ENCODE measurements at regions not wholly inside any gene's neighbourhood (a gene's known extent, or its start where the extent isn't known, plus 50 kb on each side); places are given as distances from the start of the nearest gene placed in this dataset.

GRCh38 chr9:115598751-115599150 lies 480.8 kb upstream of the TNC start:
- no peak overlapping the region for H3K27ac Mint-ChIP-seq
- no peaks in the 10 kb centered on the region for H3K9me3 Mint-ChIP-seq
- H3K4me3 Mint-ChIP-seq (ENCODE audit: low read depth) = no peak overlapping the region
- no peaks in the 10 kb centered on the region for H3K36me3 Mint-ChIP-seq (ENCODE audit: low read depth)
- DNase-seq (ENCODE audit: low spot score) = no peak
- H3K27me3 Mint-ChIP-seq (ENCODE audit: low read depth) = peaks cover 8% of the 10 kb centered on the region
- H3K4me1 Mint-ChIP-seq (ENCODE audit: low read depth) = no peaks in the 10 kb centered on the region
- intact Hi-C loops (cut with micrococcal nuclease) = loop anchor here (10.0 kb wide), 2 partner anchors 896 to 976 kb away; no protein-coding TSS in a partner anchor

GRCh38 chr9:115599898-115600297 lies 481.9 kb upstream of the TNC start:
- intact Hi-C loops (cut with micrococcal nuclease) = loop anchor here (10.0 kb wide), 2 partner anchors 895 to 975 kb away; no protein-coding TSS in a partner anchor

DNA sequence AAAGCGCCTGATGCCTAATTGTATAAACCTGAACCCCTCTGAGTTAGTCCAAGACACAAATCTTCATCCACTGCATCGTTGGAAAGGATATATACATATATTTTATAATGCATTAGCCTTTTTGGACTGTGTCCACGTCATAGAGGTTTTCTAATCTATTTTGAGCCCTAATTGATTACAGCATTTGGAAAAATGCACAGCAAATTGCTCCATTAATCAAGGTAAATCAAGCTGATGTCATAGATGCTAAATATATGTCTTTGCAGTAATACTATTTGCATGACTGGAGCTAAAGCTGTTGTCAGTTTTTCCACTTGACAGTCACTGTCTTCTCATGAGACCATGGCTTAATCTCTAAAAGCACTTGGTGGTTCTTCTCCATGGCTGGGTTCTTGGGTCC lies 483.5 kb upstream of the TNC start:
- DNase-seq (ENCODE audit: low spot score) = no peak
- peaks cover 3% of the 10 kb centered on the region for H3K27me3 Mint-ChIP-seq (ENCODE audit: low read depth)
- intact Hi-C loops (cut with micrococcal nuclease) = no loop called here
- H3K27ac Mint-ChIP-seq = no peak overlapping the region
- no peaks in the 10 kb centered on the region for H3K36me3 Mint-ChIP-seq (ENCODE audit: low read depth)
- H3K9me3 Mint-ChIP-seq = no peaks in the 10 kb centered on the region
- H3K4me1 Mint-ChIP-seq (ENCODE audit: low read depth) = no peaks in the 10 kb centered on the region
- no peak overlapping the region for H3K4me3 Mint-ChIP-seq (ENCODE audit: low read depth)

More at GRCh38 chr9:115599898-115600297, 481.9 kb upstream of the TNC start:
- Mint-ChIP-seq H3K27ac (no peak overlapping the region), H3K36me3 (ENCODE audit: low read depth) (no peaks in the 10 kb centered on the region), H3K27me3 (ENCODE audit: low read depth) (peaks cover 5% of the 10 kb centered on the region), H3K9me3 (no peaks in the 10 kb centered on the region), H3K4me1 (ENCODE audit: low read depth) (no peaks in the 10 kb centered on the region), H3K4me3 (ENCODE audit: low read depth) (no peak overlapping the region)
- no peak for DNase-seq (ENCODE audit: low spot score)

DNA sequence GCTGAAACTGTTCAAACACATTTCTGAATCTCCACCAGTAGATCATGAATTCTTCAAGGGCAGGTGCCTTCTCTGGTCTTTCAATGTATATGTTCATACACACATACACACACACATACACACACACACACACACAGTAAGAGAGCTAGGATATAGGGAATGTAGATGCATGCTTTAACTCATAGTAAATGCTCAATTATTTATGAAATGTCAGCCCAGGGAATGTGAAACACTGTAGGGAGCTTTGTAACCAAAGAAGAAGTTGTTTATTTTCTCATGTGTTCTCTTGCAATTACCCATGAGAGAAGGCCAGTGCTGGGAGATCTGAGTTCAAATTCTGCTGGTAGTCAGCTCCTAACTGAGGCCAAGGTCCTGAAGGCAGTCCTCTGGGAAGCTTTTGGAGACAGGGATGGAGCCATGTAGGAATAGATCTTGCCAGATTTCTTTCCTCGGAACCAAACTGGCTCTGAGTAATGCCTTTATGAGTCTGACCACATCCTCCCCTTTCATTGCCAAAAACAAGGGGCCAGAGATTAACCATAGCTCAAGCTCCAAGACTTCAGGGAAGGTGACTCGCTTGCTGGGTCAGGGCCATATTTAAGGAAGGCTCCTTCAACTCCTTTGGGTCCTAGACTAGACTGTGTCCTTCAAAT lies 487.0 kb upstream of the TNC start:
- H3K27ac Mint-ChIP-seq = no peak overlapping the region
- intact Hi-C loops (cut with micrococcal nuclease) = no loop called here
- H3K4me1 Mint-ChIP-seq (ENCODE audit: low read depth) = no peaks in the 10 kb centered on the region
- no peaks in the 10 kb centered on the region for H3K27me3 Mint-ChIP-seq (ENCODE audit: low read depth)
- H3K9me3 Mint-ChIP-seq = no peaks in the 10 kb centered on the region
- H3K4me3 Mint-ChIP-seq (ENCODE audit: low read depth) = no peak overlapping the region
- no peak for DNase-seq (ENCODE audit: low spot score)
- H3K36me3 Mint-ChIP-seq (ENCODE audit: low read depth) = no peaks in the 10 kb centered on the region

DNA sequence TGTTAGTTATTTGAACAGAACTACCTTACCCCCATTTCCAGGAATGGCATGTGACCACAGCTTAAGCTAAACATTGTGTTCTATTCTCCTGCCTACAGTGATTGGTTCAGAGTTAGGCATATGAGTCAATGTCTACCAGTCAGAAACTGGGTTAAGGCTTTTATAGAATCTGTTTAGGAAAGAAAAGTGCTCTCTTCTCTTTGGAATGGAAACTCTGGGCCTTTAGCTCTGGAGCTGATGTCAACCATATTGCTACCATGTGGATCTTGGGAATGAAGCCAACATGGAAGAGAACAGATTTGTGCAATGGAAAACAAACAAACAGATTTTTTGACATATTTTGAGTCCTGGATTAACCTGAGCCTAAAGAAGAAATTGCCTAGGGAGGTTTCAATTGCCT lies 488.9 kb upstream of the TNC start:
- no peak overlapping the region for H3K27ac Mint-ChIP-seq
- no peaks in the 10 kb centered on the region for H3K4me1 Mint-ChIP-seq (ENCODE audit: low read depth)
- no peaks in the 10 kb centered on the region for H3K36me3 Mint-ChIP-seq (ENCODE audit: low read depth)
- no peak for DNase-seq (ENCODE audit: low spot score)
- intact Hi-C loops (cut with micrococcal nuclease) = no loop called here
- no peaks in the 10 kb centered on the region for H3K27me3 Mint-ChIP-seq (ENCODE audit: low read depth)
- H3K9me3 Mint-ChIP-seq = no peaks in the 10 kb centered on the region
- no peak overlapping the region for H3K4me3 Mint-ChIP-seq (ENCODE audit: low read depth)

- Mint-ChIP-seq H3K27ac (no peak overlapping the region), H3K4me3 (ENCODE audit: low read depth) (no peak overlapping the region), H3K27me3 (ENCODE audit: low read depth) (no peaks in the 10 kb centered on the region), H3K4me1 (ENCODE audit: low read depth) (no peaks in the 10 kb centered on the region), H3K36me3 (ENCODE audit: low read depth) (no peaks in the 10 kb centered on the region), H3K9me3 (no peaks in the 10 kb centered on the region)
- intact Hi-C loops (cut with micrococcal nuclease) = no loop called here
- DNase-seq (ENCODE audit: low spot score) = no peak
Measured at GRCh38 chr9:115614326-115614999, 496.5 kb upstream of the TNC start.

- intact Hi-C loops (cut with micrococcal nuclease) = no loop called here
- no peaks in the 10 kb centered on the region for H3K4me1 Mint-ChIP-seq (ENCODE audit: low read depth)
- no peak overlapping the region for H3K27ac Mint-ChIP-seq
Measured at GRCh38 chr9:115615000-115615401, 497.0 kb upstream of the TNC start.

GRCh38 chr9:115615821-115616665 lies 498.1 kb upstream of the TNC start:
- Mint-ChIP-seq H3K27me3 (ENCODE audit: low read depth) (no peaks in the 10 kb centered on the region), H3K4me1 (ENCODE audit: low read depth) (no peaks in the 10 kb centered on the region), H3K36me3 (ENCODE audit: low read depth) (no peaks in the 10 kb centered on the region), H3K27ac (no peak overlapping the region), H3K9me3 (peaks cover 1% of the 10 kb centered on the region), H3K4me3 (ENCODE audit: low read depth) (no peak overlapping the region)
- DNase-seq (ENCODE audit: low spot score) = no peak
- intact Hi-C loops (cut with micrococcal nuclease) = no loop called here

More at GRCh38 chr9:115615000-115615401, 497.0 kb upstream of the TNC start:
- H3K36me3 Mint-ChIP-seq (ENCODE audit: low read depth) = no peaks in the 10 kb centered on the region
- no peaks in the 10 kb centered on the region for H3K9me3 Mint-ChIP-seq
- no peaks in the 10 kb centered on the region for H3K27me3 Mint-ChIP-seq (ENCODE audit: low read depth)
- no peak for DNase-seq (ENCODE audit: low spot score)
- H3K4me3 Mint-ChIP-seq (ENCODE audit: low read depth) = no peak overlapping the region

GRCh38 chr9:115616666-115617239 lies 498.8 kb upstream of the TNC start:
- peaks cover 6% of the 10 kb centered on the region for H3K9me3 Mint-ChIP-seq
- DNase-seq (ENCODE audit: low spot score) = no peak
- H3K36me3 Mint-ChIP-seq (ENCODE audit: low read depth) = no peaks in the 10 kb centered on the region
- H3K4me3 Mint-ChIP-seq (ENCODE audit: low read depth) = no peak overlapping the region
- no peaks in the 10 kb centered on the region for H3K4me1 Mint-ChIP-seq (ENCODE audit: low read depth)
- intact Hi-C loops (cut with micrococcal nuclease) = no loop called here
- no peak overlapping the region for H3K27ac Mint-ChIP-seq
- no peaks in the 10 kb centered on the region for H3K27me3 Mint-ChIP-seq (ENCODE audit: low read depth)

DNA sequence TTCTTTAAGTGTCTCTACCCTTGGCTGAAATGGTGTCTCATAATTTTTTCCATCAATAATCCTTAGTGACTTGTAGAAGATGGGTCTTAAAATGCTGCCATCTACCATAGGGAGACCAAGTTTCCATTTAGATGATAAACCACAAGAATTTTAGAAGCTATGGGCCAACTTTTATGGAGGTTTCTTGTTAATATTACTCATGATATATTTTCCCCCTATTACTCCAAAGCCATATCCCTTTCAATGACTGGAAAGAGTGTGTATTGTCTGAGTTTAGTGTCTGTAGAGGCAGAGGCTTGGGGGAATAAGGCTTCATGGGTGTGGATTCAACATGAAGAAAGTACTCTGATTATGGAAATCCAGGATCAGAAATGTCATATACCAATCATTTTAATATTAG lies 507.3 kb upstream of the TNC start:
- Mint-ChIP-seq H3K27me3 (ENCODE audit: low read depth) (no peaks in the 10 kb centered on the region), H3K27ac (no peak overlapping the region), H3K4me1 (ENCODE audit: low read depth) (no peaks in the 10 kb centered on the region), H3K9me3 (peaks cover 6% of the 10 kb centered on the region), H3K4me3 (ENCODE audit: low read depth) (no peak overlapping the region), H3K36me3 (ENCODE audit: low read depth) (no peaks in the 10 kb centered on the region)
- intact Hi-C loops (cut with micrococcal nuclease) = no loop called here
- no peak for DNase-seq (ENCODE audit: low spot score)

DNA sequence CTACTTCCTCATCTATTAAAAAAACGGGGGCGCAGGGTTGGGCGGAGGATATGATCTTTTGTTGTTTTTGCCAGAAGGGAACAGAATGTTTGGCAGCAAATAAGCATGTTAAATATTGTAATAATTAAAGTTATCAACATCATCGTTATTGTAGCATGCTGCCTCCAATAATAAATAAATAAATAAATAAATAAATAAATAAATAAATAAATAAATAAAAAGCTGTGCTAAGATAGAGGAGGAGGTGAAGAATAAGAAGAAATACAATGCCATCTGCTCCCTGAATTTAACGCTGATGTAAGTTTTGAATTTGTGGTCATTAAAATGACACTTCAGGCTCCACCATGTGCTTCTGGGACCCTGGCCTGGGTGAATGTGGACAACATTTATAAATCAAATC lies 508.0 kb upstream of the TNC start:
- H3K27ac Mint-ChIP-seq = no peak overlapping the region
- no peak overlapping the region for H3K4me3 Mint-ChIP-seq (ENCODE audit: low read depth)
- H3K27me3 Mint-ChIP-seq (ENCODE audit: low read depth) = no peaks in the 10 kb centered on the region
- peaks cover 6% of the 10 kb centered on the region for H3K9me3 Mint-ChIP-seq
- no peak for DNase-seq (ENCODE audit: low spot score)
- H3K36me3 Mint-ChIP-seq (ENCODE audit: low read depth) = no peaks in the 10 kb centered on the region
- H3K4me1 Mint-ChIP-seq (ENCODE audit: low read depth) = no peaks in the 10 kb centered on the region
- intact Hi-C loops (cut with micrococcal nuclease) = no loop called here

DNA sequence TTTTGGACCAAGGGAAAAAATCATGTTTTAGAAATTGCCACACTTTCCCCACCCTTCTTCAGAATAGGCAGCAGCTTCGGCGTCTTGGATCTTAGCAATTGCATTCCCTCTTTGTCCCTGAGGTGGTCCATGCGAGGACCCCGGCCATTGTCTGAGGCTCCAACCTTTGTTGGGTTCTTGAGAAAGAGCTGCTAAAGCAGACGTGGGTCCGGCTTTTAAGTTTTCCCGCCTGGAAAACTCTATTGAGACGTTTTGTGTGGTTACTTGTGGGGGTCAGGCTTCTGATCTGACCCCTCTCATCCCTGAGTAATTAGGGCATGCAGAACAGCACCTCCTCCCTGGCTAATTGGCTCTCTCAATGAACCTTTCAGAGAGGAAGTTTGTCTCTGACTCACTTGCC lies 509.6 kb upstream of the TNC start:
- Mint-ChIP-seq H3K36me3 (ENCODE audit: low read depth) (no peaks in the 10 kb centered on the region), H3K27ac (no peak overlapping the region), H3K9me3 (no peaks in the 10 kb centered on the region), H3K4me1 (ENCODE audit: low read depth) (no peaks in the 10 kb centered on the region), H3K27me3 (ENCODE audit: low read depth) (no peaks in the 10 kb centered on the region), H3K4me3 (ENCODE audit: low read depth) (no peak overlapping the region)
- no peak for DNase-seq (ENCODE audit: low spot score)
- intact Hi-C loops (cut with micrococcal nuclease) = no loop called here

GRCh38 chr9:115628426-115628825 lies 510.5 kb upstream of the TNC start:
- Mint-ChIP-seq H3K27me3 (ENCODE audit: low read depth) (no peaks in the 10 kb centered on the region), H3K4me1 (ENCODE audit: low read depth) (no peaks in the 10 kb centered on the region)
- intact Hi-C loops (cut with micrococcal nuclease) = no loop called here

More at GRCh38 chr9:115628426-115628825, 510.5 kb upstream of the TNC start:
- Mint-ChIP-seq H3K9me3 (no peaks in the 10 kb centered on the region), H3K36me3 (ENCODE audit: low read depth) (no peaks in the 10 kb centered on the region), H3K4me3 (ENCODE audit: low read depth) (no peak overlapping the region), H3K27ac (no peak overlapping the region)
- DNase-seq (ENCODE audit: low spot score) = no peak

Measured in activated T-helper 2 cell treated with anti-CD3 and anti-CD28 coated beads, Interferon-gamma antibody, Interleukin-2, Interleukin-4, amounts not matched to agents 10 μg/mL and 5 μg/mL and 100 μg/mL, durations not matched to agents 14 hours and 24 hours and 36 hours (primary cell).